OCI-LY1 (cell line): ENCODE measurements at regions not wholly inside any gene's neighbourhood (a gene's known extent, or its start where the extent isn't known, plus 50 kb on each side); places are given as distances from the start of the nearest gene placed in this dataset.

ENCODE experiments used
- H2AFZ ChIP-seq: fragments of 200-600 bp; sonication (generic), shearing (Covaris generic); 2 replicates; pipeline ENCODE4 v1.6.0; 2014; ENCODE audit warnings: antibody characterized with exemption, mild to moderate bottlenecking, low read length
- H3F3A ChIP-seq: fragments of 200-600 bp; sonication (generic), shearing (Covaris generic); 2 replicates; pipeline ENCODE4 v1.6.0; 2014; ENCODE audit warnings: mild to moderate bottlenecking, antibody characterized with exemption, low read length, moderate library complexity; ENCODE audit not compliant: insufficient read depth
- H3K27ac ChIP-seq: fragments of 200-600 bp; sonication (generic); 2 replicates; pipeline ENCODE4 v1.5.1; 2014; ENCODE audit warnings: low read length, mixed run types, mild to moderate bottlenecking, low read depth; ENCODE audit not compliant: poor library complexity, severe bottlenecking
- H3K27me3 ChIP-seq: fragments of 200-600 bp; sonication (generic); 2 replicates; pipeline ENCODE4 v1.6.0; 2014; ENCODE audit warnings: antibody characterized with exemption, mild to moderate bottlenecking, low read length, moderate library complexity; ENCODE audit not compliant: insufficient read depth
- H3K36me3 ChIP-seq: fragments of 200-600 bp; sonication (generic); 2 replicates; pipeline ENCODE4 v1.6.1; 2014; ENCODE audit warnings: mild to moderate bottlenecking, antibody characterized with exemption, low read length, moderate library complexity, mixed read lengths; ENCODE audit not compliant: insufficient read depth
- H3K4me1 ChIP-seq: fragments of 200-600 bp; sonication (generic); 2 replicates; pipeline ENCODE4 v1.5.1; 2014; ENCODE audit warnings: mild to moderate bottlenecking, low read length, moderate library complexity; ENCODE audit not compliant: insufficient read depth, severe bottlenecking
- H3K4me2 ChIP-seq: fragments of 200-600 bp; sonication (generic), shearing (Covaris generic); 2 replicates; pipeline ENCODE4 v1.6.1; 2014; ENCODE audit warnings: low read length
- H3K4me3 ChIP-seq: fragments of 200-600 bp; sonication (generic); 2 replicates; pipeline ENCODE4 v1.5.1; 2014; ENCODE audit warnings: low read length, low read depth, mild to moderate bottlenecking, mixed read lengths; ENCODE audit not compliant: poor library complexity, severe bottlenecking
- H3K79me2 ChIP-seq: fragments of 200-600 bp; shearing (Covaris generic); 2 replicates; pipeline ENCODE4 v1.6.1; 2016; ENCODE audit warnings: mixed run types, low read length, mixed read lengths; ENCODE audit not compliant: insufficient read depth
- H3K9ac ChIP-seq: fragments of 200-600 bp; sonication (generic), shearing (Covaris generic); 2 replicates; pipeline ENCODE4 v1.6.1; 2014; ENCODE audit warnings: mild to moderate bottlenecking, low read length, mixed read lengths
- H3K9me2 ChIP-seq: fragments of 200-600 bp; sonication (generic), shearing (Covaris generic); 2 replicates; pipeline ENCODE4 v1.6.1; 2014; ENCODE audit warnings: low read depth, mild to moderate bottlenecking, low read length, mixed read lengths
- H3K9me3 ChIP-seq: fragments of 200-600 bp; shearing (Covaris generic); 2 replicates; pipeline ENCODE4 v1.6.1; 2014; ENCODE audit warnings: low read length, mixed read lengths
- H4K20me1 ChIP-seq: fragments of 200-600 bp; sonication (generic), shearing (Covaris generic); 2 replicates; pipeline ENCODE4 v1.6.0; 2016; ENCODE audit warnings: mild to moderate bottlenecking, low read length; ENCODE audit not compliant: insufficient read depth
- CTCF ChIP-seq: fragments of 200-600 bp; sonication (generic), shearing (Covaris generic); IDR thresholded peaks from 2 replicates; pipeline ENCODE4 v1.5.1; 2017; ENCODE audit warnings: mild to moderate bottlenecking, antibody characterized with exemption, low read length, moderate library complexity, mixed read lengths
- EZH2 ChIP-seq: fragments of 200-600 bp; sonication (generic), shearing (Covaris generic); IDR thresholded peaks from 2 replicates; pipeline ENCODE4 v1.8.0; 2017; ENCODE audit warnings: borderline replicate concordance, mixed run types, mild to moderate bottlenecking, antibody characterized with exemption, low read length, moderate library complexity, mixed read lengths

- H3F3A ChIP-seq, result no peaks in the 10 kb centered on the region
- H3K27me3 ChIP-seq, result no peaks in the 10 kb centered on the region
- no peak overlapping the region for H3K27ac ChIP-seq
- H4K20me1 ChIP-seq, result no peaks in the 10 kb centered on the region
- H3K9ac ChIP-seq, result no peak overlapping the region
- H3K4me1 ChIP-seq, result no peaks in the 10 kb centered on the region
- H2AFZ ChIP-seq, result no peak overlapping the region
- H3K36me3 ChIP-seq, result no peaks in the 10 kb centered on the region
- 0 out of 2 replicates have a peak, but pooled peaks cover 2% of the 10 kb centered on the region for H3K9me3 ChIP-seq
- no peak overlapping the region for H3K4me3 ChIP-seq
- TF ChIP-seq EZH2 (no peak), CTCF (no peak)
- H3K4me2 ChIP-seq, result no peak overlapping the region
- no peaks in the 10 kb centered on the region for H3K79me2 ChIP-seq
- H3K9me2 ChIP-seq, result no peaks in the 10 kb centered on the region
Measured at GRCh38 chr1:5709976-5710375, 282.2 kb downstream of the NPHP4 start.

GRCh38 chr1:5709461-5709975, 282.7 kb downstream of the NPHP4 start:
- Histone ChIP-seq H3K9ac (no peak overlapping the region), H3K79me2 (no peaks in the 10 kb centered on the region), H3K36me3 (no peaks in the 10 kb centered on the region), H2AFZ (no peak overlapping the region), H3K4me2 (no peak overlapping the region), H3K27ac (no peak overlapping the region), H3F3A (no peaks in the 10 kb centered on the region), H3K4me1 (no peaks in the 10 kb centered on the region), H3K9me3 (0 out of 2 replicates have a peak, but pooled peaks cover 2% of the 10 kb centered on the region), H3K9me2 (no peaks in the 10 kb centered on the region), H4K20me1 (no peaks in the 10 kb centered on the region), H3K27me3 (no peaks in the 10 kb centered on the region), H3K4me3 (no peak overlapping the region)
- TF ChIP-seq CTCF (no peak), EZH2 (no peak)

- no peaks in the 10 kb centered on the region for H3K27me3 ChIP-seq
- no peak overlapping the region for H3K27ac ChIP-seq
- H3K9ac ChIP-seq, result no peak overlapping the region
- no peak overlapping the region for H3K4me3 ChIP-seq
- no peaks in the 10 kb centered on the region for H3K4me1 ChIP-seq
- H4K20me1 ChIP-seq, result no peaks in the 10 kb centered on the region
- 0 out of 2 replicates have a peak, but pooled peaks cover 2% of the 10 kb centered on the region for H3K9me3 ChIP-seq
- H2AFZ ChIP-seq, result no peak overlapping the region
- TF ChIP-seq EZH2, result no peak
- no peak for TF ChIP-seq CTCF
- no peak overlapping the region for H3K4me2 ChIP-seq
- H3K79me2 ChIP-seq, result no peaks in the 10 kb centered on the region
- H3K9me2 ChIP-seq, result no peaks in the 10 kb centered on the region
- no peaks in the 10 kb centered on the region for H3F3A ChIP-seq
- H3K36me3 ChIP-seq, result no peaks in the 10 kb centered on the region
Measured at GRCh38 chr1:5708346-5709245, 283.6 kb downstream of the NPHP4 start.
